ENCODE measurements at regions not wholly inside any gene's neighbourhood (a gene's known extent, or its start where the extent isn't known, plus 50 kb on each side); places are given as distances from the start of the nearest gene placed in this dataset.

DNA sequence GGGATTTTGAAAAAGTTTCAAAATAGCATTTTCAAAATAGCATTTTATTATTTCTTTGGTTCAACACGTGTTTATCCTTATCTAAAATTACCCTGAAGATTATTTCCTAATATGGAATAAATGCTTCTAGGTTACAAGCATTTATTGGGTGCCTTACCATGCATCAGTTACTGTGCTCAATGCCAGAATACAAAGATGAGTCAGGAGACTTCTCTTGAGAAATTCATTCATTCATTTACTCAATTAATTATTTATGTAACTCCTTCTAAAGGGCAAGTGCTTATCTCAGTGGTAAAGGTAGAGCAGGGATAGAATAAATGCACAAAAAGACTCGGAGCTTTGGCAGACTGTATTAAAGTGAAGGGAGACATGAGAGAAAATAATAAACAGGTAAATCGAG is 150.1 kb upstream of the PDE7B start:
- TF ChIP-seq, protein P1, sequence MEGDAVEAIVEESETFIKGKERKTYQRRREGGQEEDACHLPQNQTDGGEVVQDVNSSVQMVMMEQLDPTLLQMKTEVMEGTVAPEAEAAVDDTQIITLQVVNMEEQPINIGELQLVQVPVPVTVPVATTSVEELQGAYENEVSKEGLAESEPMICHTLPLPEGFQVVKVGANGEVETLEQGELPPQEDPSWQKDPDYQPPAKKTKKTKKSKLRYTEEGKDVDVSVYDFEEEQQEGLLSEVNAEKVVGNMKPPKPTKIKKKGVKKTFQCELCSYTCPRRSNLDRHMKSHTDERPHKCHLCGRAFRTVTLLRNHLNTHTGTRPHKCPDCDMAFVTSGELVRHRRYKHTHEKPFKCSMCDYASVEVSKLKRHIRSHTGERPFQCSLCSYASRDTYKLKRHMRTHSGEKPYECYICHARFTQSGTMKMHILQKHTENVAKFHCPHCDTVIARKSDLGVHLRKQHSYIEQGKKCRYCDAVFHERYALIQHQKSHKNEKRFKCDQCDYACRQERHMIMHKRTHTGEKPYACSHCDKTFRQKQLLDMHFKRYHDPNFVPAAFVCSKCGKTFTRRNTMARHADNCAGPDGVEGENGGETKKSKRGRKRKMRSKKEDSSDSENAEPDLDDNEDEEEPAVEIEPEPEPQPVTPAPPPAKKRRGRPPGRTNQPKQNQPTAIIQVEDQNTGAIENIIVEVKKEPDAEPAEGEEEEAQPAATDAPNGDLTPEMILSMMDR (IDR thresholded peaks at IDR 0.05): no peak
- TF ChIP-seq POLR2A (IDR thresholded peaks at IDR 0.05): no peak
